Natural killer cell treated with Interleukin-12 subunit alpha and Interleukin-12 subunit beta and Interleukin-15 and Interleukin-18, amount 100 ng/mL, for 72 hours (primary cell): ENCODE measurements at regions not wholly inside any gene's neighbourhood (a gene's known extent, or its start where the extent isn't known, plus 50 kb on each side); places are given as distances from the start of the nearest gene placed in this dataset.

Experiments
- ATAC-seq, 2 donors: fragments of 150-1000 bp; cut with Tn5 transposase in 1 of 2; sonication (Bioruptor Pico), chemical (Tn5 transposase) in 1 of 2; 2 replicates each; pipeline ENCODE4 v1.10.0; 2021
- DNase-seq: peaks from one replicate; pipeline ENCODE4 v3.0.0; 2022; ENCODE audit warnings: low spot score
- H3K27ac Mint-ChIP-seq, 2 donors: 1 replicate in 1 of 2; 2 replicates in 1 of 2; pipeline ENCODE4 v1.8.0; 2022; ENCODE audit warnings: mixed read lengths in 2 of 2, mild to moderate bottlenecking in 1 of 2, moderate library complexity in 1 of 2
- H3K27me3 Mint-ChIP-seq, 2 donors: 1 replicate in 1 of 2; 2 replicates in 1 of 2; pipeline ENCODE4 v1.8.0; 2022; ENCODE audit warnings: mixed read lengths in 2 of 2
- H3K36me3 Mint-ChIP-seq: one replicate; pipeline ENCODE4 v1.8.0; 2022; ENCODE audit warnings: mixed read lengths
- H3K4me1 Mint-ChIP-seq, 2 donors: 1 replicate in 1 of 2; 2 replicates in 1 of 2; pipeline ENCODE4 v1.8.0; 2022; ENCODE audit warnings: low read depth in 2 of 2, mixed read lengths in 2 of 2, mild to moderate bottlenecking in 1 of 2
- H3K4me3 Mint-ChIP-seq: one replicate; pipeline ENCODE4 v1.8.0; 2022; ENCODE audit warnings: mixed read lengths
- H3K9me3 Mint-ChIP-seq: 2 replicates; pipeline ENCODE4 v1.8.0; 2022; ENCODE audit warnings: mixed read lengths

DNA sequence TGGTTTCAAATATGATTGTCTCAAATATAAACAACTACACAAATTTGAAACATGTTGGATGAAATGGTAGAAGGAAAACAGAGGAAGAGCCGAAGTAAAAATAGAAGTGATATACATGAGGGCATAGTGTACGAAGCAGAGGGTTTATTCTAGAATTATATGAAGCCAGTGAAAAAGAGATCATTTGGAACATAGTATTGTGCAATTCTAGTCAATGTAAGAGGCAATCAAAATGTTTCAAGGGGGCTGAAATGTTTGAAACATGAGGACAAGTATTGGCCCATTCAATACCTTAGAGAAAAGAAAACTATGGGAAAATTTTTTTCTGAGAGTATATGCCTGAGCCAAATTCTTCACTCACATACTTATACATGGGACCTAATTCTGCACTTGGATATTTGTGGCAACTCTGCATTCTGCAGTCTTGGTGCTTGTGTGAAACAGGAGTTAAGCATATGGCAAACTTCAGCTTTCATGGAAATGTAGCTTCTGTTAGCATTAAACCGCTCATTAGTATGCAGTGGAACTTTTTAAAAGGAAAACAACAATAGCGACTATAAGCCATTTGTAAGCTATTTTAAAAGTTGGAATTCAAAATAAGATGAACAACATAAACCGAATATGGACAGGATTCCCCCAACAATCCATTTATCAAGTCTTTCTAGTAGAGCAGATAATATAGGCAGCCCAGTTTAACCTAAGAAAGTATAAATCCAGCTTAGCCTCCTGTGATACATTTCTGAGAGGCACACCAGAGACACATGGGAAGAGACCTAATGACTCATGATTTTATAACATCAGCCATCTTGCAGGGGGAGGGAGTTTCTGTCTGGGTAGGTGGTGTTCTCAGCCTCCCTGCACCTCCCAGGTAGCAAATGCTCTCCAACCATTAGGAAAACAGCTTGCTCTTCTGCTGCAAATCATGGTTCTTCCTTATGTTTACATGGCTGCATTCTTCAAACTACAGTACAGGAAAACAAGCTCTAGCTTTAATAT, 197.8 kb downstream of the PAX3 start:
- no peak for DNase-seq
- H3K36me3 Mint-ChIP-seq = no peaks in the 10 kb centered on the region
- no peaks in the 10 kb centered on the region for H3K4me1 Mint-ChIP-seq
- peaks cover 3% of the 10 kb centered on the region for H3K9me3 Mint-ChIP-seq
- H3K27me3 Mint-ChIP-seq = no peaks in the 10 kb centered on the region
- ATAC-seq = no peak
- no peak overlapping the region for H3K27ac Mint-ChIP-seq
- no peak overlapping the region for H3K4me3 Mint-ChIP-seq

DNA sequence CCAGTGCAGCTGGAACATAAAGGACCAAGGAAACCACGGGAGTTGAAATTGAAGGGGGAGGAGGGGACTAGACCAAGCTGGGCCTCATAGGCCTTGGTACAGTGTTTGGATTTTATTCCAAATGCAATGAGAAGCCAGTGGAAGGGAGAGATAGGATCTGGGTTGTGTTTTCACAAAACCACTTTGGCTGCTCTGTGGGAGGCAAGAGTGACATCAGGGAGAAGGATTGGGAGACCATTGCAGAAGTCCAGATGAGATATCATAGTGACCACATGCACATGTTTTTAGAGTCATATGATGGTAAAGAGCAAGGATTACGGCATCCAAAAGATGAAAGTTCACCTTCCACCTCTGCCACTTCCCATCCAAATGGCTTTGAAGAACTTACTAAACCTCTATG, 210.2 kb downstream of the PAX3 start:
- no peak overlapping the region for H3K4me3 Mint-ChIP-seq
- no peak for ATAC-seq
- no peak for DNase-seq
- no peaks in the 10 kb centered on the region for H3K36me3 Mint-ChIP-seq
- no peak overlapping the region for H3K27ac Mint-ChIP-seq
- H3K27me3 Mint-ChIP-seq = no peaks in the 10 kb centered on the region
- H3K4me1 Mint-ChIP-seq = no peaks in the 10 kb centered on the region
- peaks cover 8% of the 10 kb centered on the region for H3K9me3 Mint-ChIP-seq

DNA sequence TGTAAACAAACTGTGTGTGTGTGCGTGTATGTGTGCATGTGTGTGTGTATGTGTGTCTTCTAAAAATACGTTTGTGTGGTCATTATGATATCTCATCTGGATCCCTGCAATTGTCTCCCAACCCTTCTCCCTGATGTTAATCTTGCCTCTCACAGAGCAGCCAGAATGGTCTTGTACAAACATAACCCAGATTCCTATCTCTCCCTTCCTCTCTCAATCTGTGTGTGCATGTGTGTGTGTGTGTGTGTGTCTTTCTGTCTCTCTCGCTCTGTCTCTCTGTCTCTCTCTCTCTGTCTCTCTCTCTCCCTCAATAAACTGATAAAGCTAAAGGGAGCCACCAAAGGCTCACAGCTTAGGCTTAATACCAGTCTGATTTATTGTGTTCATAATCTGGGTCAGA, 210.8 kb downstream of the PAX3 start:
- Mint-ChIP-seq H3K27me3 (no peaks in the 10 kb centered on the region), H3K4me3 (no peak overlapping the region), H3K27ac (no peak overlapping the region), H3K36me3 (no peaks in the 10 kb centered on the region), H3K9me3 (peaks cover 8% of the 10 kb centered on the region), H3K4me1 (no peaks in the 10 kb centered on the region)
- DNase-seq (no peak), ATAC-seq (no peak)

DNA sequence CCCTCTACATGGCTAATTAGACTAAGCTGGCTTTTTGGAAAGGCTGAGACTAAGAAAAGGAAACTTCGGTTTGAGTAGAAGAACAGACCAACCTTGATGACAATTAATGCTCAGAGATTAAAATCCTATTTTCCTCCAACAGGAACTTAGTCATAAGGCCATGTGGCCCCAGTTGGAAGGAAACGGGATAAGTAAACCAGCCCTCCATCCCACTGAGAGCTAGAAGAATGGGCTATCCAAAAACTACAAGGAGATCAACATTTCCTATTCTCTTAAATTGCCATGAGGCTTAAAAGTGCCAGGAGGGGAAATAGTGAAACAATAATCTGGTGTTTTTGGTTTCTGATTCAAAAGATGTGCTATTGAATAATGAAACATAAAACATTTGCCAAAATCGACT, 216.6 kb downstream of the PAX3 start:
- Mint-ChIP-seq H3K36me3 (no peaks in the 10 kb centered on the region), H3K9me3 (no peaks in the 10 kb centered on the region), H3K4me3 (no peak overlapping the region), H3K27me3 (no peaks in the 10 kb centered on the region), H3K27ac (no peak overlapping the region), H3K4me1 (no peaks in the 10 kb centered on the region)
- DNase-seq (no peak), ATAC-seq (no peak)

DNA sequence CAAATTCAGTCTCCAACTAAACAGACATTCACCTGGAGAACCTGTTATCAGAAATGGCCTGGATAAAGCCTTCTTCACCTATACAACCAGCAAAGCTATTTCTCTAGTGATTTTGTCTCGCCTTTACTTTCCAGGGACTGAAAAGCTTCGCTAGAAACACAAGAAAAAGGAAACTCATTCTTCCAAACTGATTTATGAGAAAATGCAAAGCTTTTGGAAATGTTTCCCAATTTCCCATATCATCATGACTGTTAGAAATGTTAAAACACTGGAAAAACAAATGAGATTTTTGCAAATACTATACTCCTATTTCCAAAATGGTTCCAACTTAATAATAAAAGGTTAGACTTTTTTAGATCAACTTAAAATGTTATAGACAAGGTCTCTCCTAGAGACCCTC, 218.7 kb downstream of the PAX3 start:
- no peaks in the 10 kb centered on the region for H3K27me3 Mint-ChIP-seq
- no peaks in the 10 kb centered on the region for H3K4me1 Mint-ChIP-seq
- H3K9me3 Mint-ChIP-seq = no peaks in the 10 kb centered on the region
- H3K27ac Mint-ChIP-seq = no peak overlapping the region
- no peaks in the 10 kb centered on the region for H3K36me3 Mint-ChIP-seq
- ATAC-seq (no peak), DNase-seq (no peak)
- H3K4me3 Mint-ChIP-seq = no peak overlapping the region

DNA sequence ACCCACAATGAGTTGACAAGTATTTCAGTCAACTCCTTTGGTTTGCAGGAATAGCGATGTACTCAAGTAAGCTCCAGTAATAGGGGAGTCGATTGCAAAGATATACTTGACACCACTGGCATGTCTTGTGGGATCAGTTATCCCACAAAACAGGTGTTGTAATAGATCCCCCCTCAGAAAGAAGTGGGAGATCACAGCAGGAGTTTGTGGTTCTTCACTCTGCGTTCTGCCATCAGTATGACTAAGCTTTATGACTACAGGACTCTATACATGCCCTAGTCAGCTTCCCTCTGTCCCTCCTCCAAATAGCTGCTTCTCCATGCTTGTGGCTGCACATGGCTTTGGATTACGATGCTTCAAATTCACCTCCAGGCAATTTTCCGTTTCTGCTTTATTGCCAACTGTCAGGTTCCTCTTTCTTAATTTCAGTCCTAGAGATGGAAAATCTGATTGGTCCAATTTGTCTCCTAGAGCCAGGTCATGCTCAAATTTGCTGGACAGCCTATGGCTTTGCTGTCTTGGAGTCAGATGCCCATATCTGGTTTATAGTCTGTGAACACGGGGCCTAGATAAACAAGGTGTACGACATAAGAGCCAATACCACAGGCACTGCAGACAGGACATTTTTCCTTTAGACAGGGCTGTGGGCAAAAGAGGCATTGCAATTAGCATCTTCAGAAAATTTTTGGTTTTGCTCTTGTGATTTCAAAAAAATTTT, 221.7 kb downstream of the PAX3 start:
- H3K27me3 Mint-ChIP-seq = peaks cover 0 to 7% of the 10 kb centered on the region in 2 donors
- DNase-seq (no peak), ATAC-seq (no peak)
- no peaks in the 10 kb centered on the region for H3K4me1 Mint-ChIP-seq
- H3K9me3 Mint-ChIP-seq = peaks cover 3% of the 10 kb centered on the region
- H3K36me3 Mint-ChIP-seq = no peaks in the 10 kb centered on the region
- H3K27ac Mint-ChIP-seq = no peak overlapping the region
- H3K4me3 Mint-ChIP-seq = no peak overlapping the region

DNA sequence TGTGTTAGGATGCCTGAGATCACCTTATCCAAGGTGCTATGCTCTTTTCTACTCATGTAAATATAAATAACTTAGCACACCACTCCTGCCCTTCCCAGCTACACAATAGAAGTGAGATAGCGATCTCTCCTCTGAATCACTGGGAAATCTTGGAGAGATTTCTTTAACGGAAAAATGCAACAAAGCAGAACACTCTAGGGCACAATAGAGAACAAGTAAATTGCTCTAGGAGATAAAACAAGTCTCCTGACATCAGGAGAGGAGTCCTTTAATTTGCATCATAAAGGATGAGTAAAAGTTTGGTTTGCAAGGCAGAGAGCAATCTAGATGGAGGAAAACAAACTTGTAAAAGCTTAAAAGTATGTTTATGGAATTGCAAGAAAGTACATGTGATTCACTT, 224.1 kb downstream of the PAX3 start:
- Mint-ChIP-seq H3K4me3 (no peak overlapping the region), H3K9me3 (peaks cover 3% of the 10 kb centered on the region), H3K27ac (no peak overlapping the region), H3K4me1 (no peaks in the 10 kb centered on the region), H3K36me3 (no peaks in the 10 kb centered on the region), H3K27me3 (peaks cover 6 to 9% of the 10 kb centered on the region in 2 donors)
- DNase-seq (no peak), ATAC-seq (no peak)

DNA sequence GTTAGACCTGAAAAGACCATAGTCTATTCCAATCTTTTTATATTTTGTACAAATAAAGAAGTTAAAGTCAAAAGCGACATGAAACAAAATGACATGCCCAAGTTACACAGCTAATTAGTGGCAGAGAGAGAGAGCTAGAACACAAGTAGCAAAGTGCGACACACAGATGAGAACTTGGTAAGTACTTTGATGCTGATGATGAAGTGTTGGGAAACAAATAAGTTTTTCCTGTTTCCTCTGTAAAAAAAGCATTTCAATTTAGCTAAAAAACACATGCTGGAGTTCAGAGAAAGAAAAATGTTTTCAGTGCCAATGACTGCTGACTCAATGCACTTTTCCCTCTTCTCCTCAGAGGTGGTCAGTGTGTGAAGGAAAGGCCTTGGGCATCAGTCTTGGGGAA, 226.9 kb downstream of the PAX3 start:
- H3K27me3 Mint-ChIP-seq = peaks cover 6 to 12% of the 10 kb centered on the region in 2 donors
- ATAC-seq = no peak
- no peak overlapping the region for H3K27ac Mint-ChIP-seq
- H3K36me3 Mint-ChIP-seq = no peaks in the 10 kb centered on the region
- no peaks in the 10 kb centered on the region for H3K4me1 Mint-ChIP-seq
- DNase-seq = no peak
- H3K9me3 Mint-ChIP-seq = peaks cover 9% of the 10 kb centered on the region
- H3K4me3 Mint-ChIP-seq = no peak overlapping the region

DNA sequence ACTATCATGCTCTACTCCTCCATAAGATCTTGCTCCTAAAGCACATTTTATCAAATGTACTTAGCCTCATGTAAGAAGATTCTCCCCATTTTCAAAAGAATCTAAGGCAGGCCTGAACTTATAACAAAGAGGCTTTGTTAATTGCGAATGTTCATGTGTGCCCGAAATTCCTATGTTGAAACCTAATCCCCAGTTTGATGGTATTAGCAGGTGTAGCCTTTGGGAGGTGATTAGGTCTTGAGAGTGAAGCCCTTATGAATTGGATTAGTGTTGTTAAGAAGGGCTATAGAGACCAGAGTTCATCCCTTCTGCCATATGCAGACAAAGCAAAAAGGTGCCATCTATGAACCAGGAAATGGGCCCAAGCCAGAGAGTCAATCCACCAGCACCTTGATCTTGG, 234.5 kb downstream of the PAX3 start:
- no peaks in the 10 kb centered on the region for H3K4me1 Mint-ChIP-seq
- DNase-seq (no peak), ATAC-seq (no peak)
- H3K36me3 Mint-ChIP-seq = no peaks in the 10 kb centered on the region
- H3K4me3 Mint-ChIP-seq = no peak overlapping the region
- H3K27me3 Mint-ChIP-seq = peaks cover 0 to 4% of the 10 kb centered on the region in 2 donors
- no peak overlapping the region for H3K27ac Mint-ChIP-seq
- H3K9me3 Mint-ChIP-seq = peaks cover 7% of the 10 kb centered on the region

DNA sequence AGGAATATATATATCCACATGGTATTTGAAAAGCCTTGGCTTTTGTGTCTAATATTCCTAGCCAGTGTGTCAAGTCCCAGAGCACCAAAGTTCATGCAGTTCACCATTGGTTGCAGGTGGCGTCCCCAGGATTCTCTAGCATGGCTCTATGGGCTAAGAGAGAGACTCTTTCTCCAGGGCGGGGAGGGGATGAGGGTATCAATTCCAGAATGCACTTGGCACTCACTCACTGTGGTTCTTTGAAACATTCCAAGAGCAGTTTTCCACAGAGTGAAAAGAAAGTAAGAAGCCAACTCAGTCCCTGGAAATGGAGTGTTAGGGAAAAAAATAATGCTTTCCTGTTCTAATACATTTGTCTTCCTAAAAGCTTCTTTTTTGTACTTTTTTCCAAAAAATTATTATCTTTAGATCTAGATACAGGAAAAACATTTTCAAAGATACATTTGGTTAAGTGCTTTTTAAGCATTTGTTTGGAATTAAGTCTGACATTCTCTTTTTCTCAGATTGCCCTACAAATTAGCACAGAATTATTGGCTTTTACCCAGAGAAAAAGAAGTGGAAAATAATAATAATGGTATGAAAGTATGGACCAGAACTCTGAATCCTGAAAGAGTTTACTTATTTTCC, 239.9 kb downstream of the PAX3 start:
- Mint-ChIP-seq H3K9me3 (no peaks in the 10 kb centered on the region), H3K4me1 (peaks cover 0 to 2% of the 10 kb centered on the region in 2 donors), H3K36me3 (no peaks in the 10 kb centered on the region), H3K27me3 (peaks cover 13% of the 10 kb centered on the region in 2 donors), H3K4me3 (no peak overlapping the region), H3K27ac (no peak overlapping the region)
- DNase-seq (no peak), ATAC-seq (no peak)

DNA sequence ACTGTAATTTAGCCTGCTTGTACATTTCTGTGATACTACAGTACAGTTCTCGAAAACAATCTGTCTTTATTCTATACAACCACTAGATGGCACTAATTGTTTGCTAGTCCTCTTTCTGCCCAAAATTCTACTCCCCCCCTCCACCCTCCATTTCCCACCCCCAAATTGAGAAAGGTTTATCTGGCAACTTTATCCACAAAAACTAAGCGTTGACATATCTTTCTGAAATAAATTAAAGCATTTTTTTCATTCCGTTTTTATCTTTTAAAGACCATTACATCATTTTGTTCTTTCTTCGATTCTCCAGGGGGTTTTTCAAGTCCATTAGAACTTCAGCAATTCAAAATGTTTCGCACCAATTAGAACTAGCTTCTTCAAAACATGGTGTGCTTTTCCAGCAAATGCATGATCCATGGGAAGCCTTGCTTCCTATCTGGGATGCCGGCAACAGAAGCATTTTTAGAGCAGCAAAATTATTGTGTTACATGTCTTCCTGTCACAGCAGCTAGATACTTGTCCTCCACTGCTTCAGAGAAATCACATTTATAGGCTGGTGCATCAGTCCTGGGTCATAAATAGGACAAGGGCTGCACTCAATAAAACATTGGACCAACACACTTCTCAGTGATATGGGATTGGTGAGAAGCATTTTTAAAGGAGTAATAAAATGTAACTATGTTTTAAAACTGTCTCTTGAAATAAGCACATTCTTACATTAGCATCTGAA, 241.3 kb downstream of the PAX3 start:
- Mint-ChIP-seq H3K27ac (no peak overlapping the region), H3K9me3 (no peaks in the 10 kb centered on the region), H3K36me3 (no peaks in the 10 kb centered on the region), H3K4me3 (no peak overlapping the region), H3K4me1 (peaks cover 0 to 2% of the 10 kb centered on the region in 2 donors), H3K27me3 (peaks cover 15 to 16% of the 10 kb centered on the region in 2 donors)
- DNase-seq (no peak), ATAC-seq (no peak)

DNA sequence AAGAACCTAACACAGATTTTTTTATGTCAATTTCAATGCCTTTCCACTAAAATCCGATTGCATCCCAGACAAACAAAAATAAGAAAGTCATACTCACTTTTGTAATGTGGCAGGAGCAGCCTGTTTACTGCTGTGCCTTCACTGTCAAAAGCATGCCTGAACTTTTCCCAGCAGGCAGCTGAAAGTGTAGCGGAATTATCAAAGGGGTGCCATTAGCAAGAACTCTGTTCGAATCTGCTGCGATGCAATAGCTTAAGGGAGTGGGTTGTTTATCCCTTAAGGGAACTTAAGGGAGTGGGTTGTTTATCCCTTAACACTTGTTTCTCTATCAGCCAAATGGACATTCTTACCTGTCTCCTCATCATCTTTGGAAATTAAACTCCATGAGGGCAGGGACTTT, 243.5 kb downstream of the PAX3 start:
- H3K4me1 Mint-ChIP-seq = peaks cover 0 to 2% of the 10 kb centered on the region in 2 donors
- no peak for ATAC-seq
- H3K36me3 Mint-ChIP-seq = no peaks in the 10 kb centered on the region

DNA sequence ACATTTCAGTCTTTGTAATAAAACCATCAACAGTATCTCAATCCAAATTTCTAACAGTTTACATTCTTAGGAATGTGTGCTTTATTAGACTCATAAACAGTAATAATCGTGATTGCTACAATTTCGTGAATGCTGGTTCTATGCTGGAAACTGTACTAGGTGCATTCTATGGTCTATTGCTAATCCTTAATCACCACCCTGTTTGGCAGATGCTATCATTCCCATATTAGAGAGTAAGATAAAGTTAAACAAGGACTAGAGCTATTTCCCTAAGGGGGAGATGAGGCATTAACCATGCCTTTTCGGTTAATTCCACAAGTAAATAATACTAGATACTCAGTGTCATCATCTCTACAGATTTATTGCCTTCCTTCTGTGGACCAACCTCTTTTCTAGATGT, 244.0 kb downstream of the PAX3 start:
- Mint-ChIP-seq H3K27ac (no peak overlapping the region), H3K9me3 (no peaks in the 10 kb centered on the region), H3K27me3 (peaks cover 15 to 19% of the 10 kb centered on the region in 2 donors), H3K4me1 (peaks cover 0 to 2% of the 10 kb centered on the region in 2 donors), H3K4me3 (no peak overlapping the region), H3K36me3 (no peaks in the 10 kb centered on the region)
- DNase-seq (no peak), ATAC-seq (no peak)

More for the DNA sequence above, 243.5 kb downstream of the PAX3 start:
- Mint-ChIP-seq H3K4me3 (no peak overlapping the region), H3K27ac (no peak overlapping the region), H3K9me3 (no peaks in the 10 kb centered on the region), H3K27me3 (peaks cover 15 to 18% of the 10 kb centered on the region in 2 donors)
- no peak for DNase-seq
